ENCODE measurements at regions not wholly inside any gene's neighbourhood (a gene's known extent, or its start where the extent isn't known, plus 50 kb on each side); places are given as distances from the start of the nearest gene placed in this dataset.

- no peak overlapping the region for H2AFZ ChIP-seq (ENCODE audit: low read length)
- in situ Hi-C loops (cut with HindIII; ENCODE audit: extremely low pct_ligation_motif_present, low pct_unique_long_range_greater_than_20kb), result no loop called here
These were observed 81.6 kb upstream of the PITX1 start for GRCh38 chr5:135115591-135115990.

DNA sequence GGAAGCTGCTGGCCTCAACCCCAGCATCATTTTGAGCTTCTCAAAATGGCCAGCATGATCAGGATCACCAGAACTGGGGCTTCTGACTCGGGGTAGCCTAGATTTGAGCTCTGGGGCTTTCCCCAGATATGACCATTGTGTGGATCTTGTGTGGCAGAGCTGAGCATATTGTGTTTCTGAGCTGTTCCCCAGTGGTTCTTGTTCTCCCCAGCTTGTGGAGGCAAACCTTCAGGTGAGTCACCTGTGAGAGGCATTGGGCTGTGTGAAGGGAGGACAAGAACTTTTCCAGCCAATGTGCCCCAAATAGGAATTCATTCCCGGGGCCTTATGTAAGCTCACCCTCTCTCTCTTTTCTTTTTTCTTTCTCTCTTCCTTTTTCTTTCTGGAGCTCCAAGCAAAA, 80.7 kb upstream of the PITX1 start:
- POLR2A ChIA-PET, result interaction anchor here (1.0 kb wide), 1 partner anchor 83 kb away, joined by 3 read pairs; no protein-coding TSS in a partner anchor
- WGBS (ENCODE audit: low lambda C conversion rate), result 38% methylated on average over 1 of the region's 2 CpGs
- TF ChIP-seq NFAT5 (CRISPR knock-in tag; IDR thresholded peaks at IDR 0.05) (no peak), THAP11 (CRISPR knock-in tag; IDR thresholded peaks at IDR 0.05) (no peak), ARHGAP35 (CRISPR knock-in tag; IDR thresholded peaks at IDR 0.05; ENCODE audit: borderline replicate concordance) (no peak), ATF7 (IDR thresholded peaks at IDR 0.05) (no peak), ATF7 (CRISPR knock-in tag; IDR thresholded peaks at IDR 0.05) (no peak), CENPBD1 (CRISPR knock-in tag; IDR thresholded peaks at IDR 0.05; ENCODE audit: borderline replicate concordance, low read depth) (no peak), SMAD1 (CRISPR knock-in tag; IDR thresholded peaks at IDR 0.05; ENCODE audit: borderline replicate concordance, low read depth) (no peak)

More at GRCh38 chr5:135115591-135115990, 81.6 kb upstream of the PITX1 start:
- ATAC-seq (no peak), DNase-seq (ENCODE audit: low spot score) (no peak), FAIRE-seq (no peak)
- no peaks in the 10 kb centered on the region for H4K20me1 ChIP-seq (ENCODE audit: insufficient read depth, low read length)
- peak overlapping the region; percentile 56; the same call in 1 of the 2 replicates for H3K4me2 ChIP-seq (ENCODE audit: low read depth, low read length)
- TF ChIP-seq MXD4 (CRISPR knock-in tag; IDR thresholded peaks at IDR 0.05) (no peak), ZNF619 (CRISPR knock-in tag; IDR thresholded peaks at IDR 0.05) (no peak), BRD4 (CRISPR knock-in tag; IDR thresholded peaks at IDR 0.05) (no peak), SMAD9 (CRISPR knock-in tag; IDR thresholded peaks at IDR 0.05) (no peak)
- TF ChIP-seq, protein P1, sequence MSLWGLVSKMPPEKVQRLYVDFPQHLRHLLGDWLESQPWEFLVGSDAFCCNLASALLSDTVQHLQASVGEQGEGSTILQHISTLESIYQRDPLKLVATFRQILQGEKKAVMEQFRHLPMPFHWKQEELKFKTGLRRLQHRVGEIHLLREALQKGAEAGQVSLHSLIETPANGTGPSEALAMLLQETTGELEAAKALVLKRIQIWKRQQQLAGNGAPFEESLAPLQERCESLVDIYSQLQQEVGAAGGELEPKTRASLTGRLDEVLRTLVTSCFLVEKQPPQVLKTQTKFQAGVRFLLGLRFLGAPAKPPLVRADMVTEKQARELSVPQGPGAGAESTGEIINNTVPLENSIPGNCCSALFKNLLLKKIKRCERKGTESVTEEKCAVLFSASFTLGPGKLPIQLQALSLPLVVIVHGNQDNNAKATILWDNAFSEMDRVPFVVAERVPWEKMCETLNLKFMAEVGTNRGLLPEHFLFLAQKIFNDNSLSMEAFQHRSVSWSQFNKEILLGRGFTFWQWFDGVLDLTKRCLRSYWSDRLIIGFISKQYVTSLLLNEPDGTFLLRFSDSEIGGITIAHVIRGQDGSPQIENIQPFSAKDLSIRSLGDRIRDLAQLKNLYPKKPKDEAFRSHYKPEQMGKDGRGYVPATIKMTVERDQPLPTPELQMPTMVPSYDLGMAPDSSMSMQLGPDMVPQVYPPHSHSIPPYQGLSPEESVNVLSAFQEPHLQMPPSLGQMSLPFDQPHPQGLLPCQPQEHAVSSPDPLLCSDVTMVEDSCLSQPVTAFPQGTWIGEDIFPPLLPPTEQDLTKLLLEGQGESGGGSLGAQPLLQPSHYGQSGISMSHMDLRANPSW (CRISPR knock-in tag; IDR thresholded peaks at IDR 0.05; ENCODE audit: borderline replicate concordance), result no peak
- no peaks in the 10 kb centered on the region for H3K9me3 ChIP-seq (ENCODE audit: low read length)
- no TSS peak for BruUV-seq (replicated peaks)
- no peak overlapping the region for H3K4me3 ChIP-seq (replicated peaks in 1 of 3; ENCODE audit: insufficient read depth in 1 of 3, low read depth in 2 of 3, low read length in 3 of 3)
- no peaks in the 10 kb centered on the region for H3K79me2 ChIP-seq (ENCODE audit: insufficient read depth, low read length)
- H3K9ac ChIP-seq (ENCODE audit: insufficient read depth, low read depth, low read length), result no peak overlapping the region
- peaks cover 15% of the 10 kb centered on the region for H3K4me1 ChIP-seq (ENCODE audit: insufficient read depth, low read length)
- intact Hi-C loops (cut with micrococcal nuclease; ENCODE audit: unreplicated experiment), result no loop called here
- no peak overlapping the region for H3K27ac ChIP-seq (ENCODE audit: extremely low read length, insufficient read depth, low read length)
- POLR2A ChIA-PET, result no interaction called here
- no peaks in the 10 kb centered on the region for H3K36me3 ChIP-seq (replicated peaks in 1 of 2; ENCODE audit: control insufficient read depth in 1 of 2, insufficient read depth in 2 of 2, low read length in 2 of 2)
- no peaks in the 10 kb centered on the region for H3K27me3 ChIP-seq (ENCODE audit: control insufficient read depth in 1 of 2, insufficient read depth in 2 of 2, low read length in 2 of 2)
- CTCF ChIA-PET (ENCODE audit: low intra/inter-chr PET ratio, low total read pairs), result no interaction called here
- WGBS (ENCODE audit: low lambda C conversion rate), result 38% methylated on average over 6 of the region's 6 CpGs

More for the DNA sequence above, 80.7 kb upstream of the PITX1 start:
- Histone ChIP-seq H4K20me1 (ENCODE audit: insufficient read depth, low read length) (no peaks in the 10 kb centered on the region), H3K4me2 (ENCODE audit: low read depth, low read length) (no peak overlapping the region), H3K9ac (ENCODE audit: insufficient read depth, low read depth, low read length) (no peak overlapping the region), H3K4me1 (ENCODE audit: insufficient read depth, low read length) (peaks cover 15% of the 10 kb centered on the region), H3K9me3 (ENCODE audit: low read length) (no peaks in the 10 kb centered on the region), H3K4me3 (replicated peaks in 1 of 3; ENCODE audit: insufficient read depth in 1 of 3, low read depth in 2 of 3, low read length in 3 of 3) (no peak overlapping the region), H2AFZ (ENCODE audit: low read length) (no peak overlapping the region), H3K36me3 (replicated peaks in 1 of 2; ENCODE audit: control insufficient read depth in 1 of 2, insufficient read depth in 2 of 2, low read length in 2 of 2) (no peaks in the 10 kb centered on the region), H3K79me2 (ENCODE audit: insufficient read depth, low read length) (no peaks in the 10 kb centered on the region), H3K27ac (ENCODE audit: extremely low read length, insufficient read depth, low read length) (no peak overlapping the region), H3K27me3 (ENCODE audit: control insufficient read depth in 1 of 2, insufficient read depth in 2 of 2, low read length in 2 of 2) (no peaks in the 10 kb centered on the region)
- in situ Hi-C loops (cut with HindIII; ENCODE audit: extremely low pct_ligation_motif_present, low pct_unique_long_range_greater_than_20kb), result no loop called here
- CTCF ChIA-PET (ENCODE audit: low intra/inter-chr PET ratio, low total read pairs), result no interaction called here
- BruUV-seq (replicated peaks), result no TSS peak
- FAIRE-seq (no peak), DNase-seq (ENCODE audit: low spot score) (no peak), ATAC-seq (no peak)
- intact Hi-C loops (cut with micrococcal nuclease; ENCODE audit: unreplicated experiment), result no loop called here

Data from HepG2 (cell line).